ENCODE measurements at regions not wholly inside any gene's neighbourhood (a gene's known extent, or its start where the extent isn't known, plus 50 kb on each side); places are given as distances from the start of the nearest gene placed in this dataset.
"Not testable (repeated sequence)": the region's sequence is repeated elsewhere in the genome, so short reads cannot be mapped to it uniquely, and the experiment has no call there.

- no peak for DNase-seq (ENCODE audit: low read depth)
Observed at GRCh38 chr11:129699711-129700304, 115.8 kb upstream of the TMEM45B start.

- no peak for DNase-seq (ENCODE audit: low read depth)
Observed at GRCh38 chr11:129700701-129701100, 114.9 kb upstream of the TMEM45B start.

- no peak for DNase-seq (ENCODE audit: low read depth)
Observed at GRCh38 chr11:129701706-129702105, 113.9 kb upstream of the TMEM45B start.

GRCh38 chr11:129702410-129703398 is 112.9 kb upstream of the TMEM45B start:
- no peak for DNase-seq (ENCODE audit: low read depth)

- DNase-seq (ENCODE audit: low read depth): no peak
Observed at GRCh38 chr11:129703846-129704245, 111.8 kb upstream of the TMEM45B start.

- no peak for DNase-seq (ENCODE audit: low read depth)
Observed at GRCh38 chr11:129704831-129705230, 110.8 kb upstream of the TMEM45B start.

GRCh38 chr11:129705341-129705740 is 110.3 kb upstream of the TMEM45B start:
- DNase-seq (ENCODE audit: low read depth): no peak

- DNase-seq (ENCODE audit: low read depth): no peak
Observed at GRCh38 chr11:129705933-129706332, 109.7 kb upstream of the TMEM45B start.

- no peak for DNase-seq (ENCODE audit: low read depth)
Observed at GRCh38 chr11:129709801-129710398, 105.7 kb upstream of the TMEM45B start.

- no peak for DNase-seq (ENCODE audit: low read depth)
Observed at GRCh38 chr11:129710423-129710822, 105.2 kb upstream of the TMEM45B start.

GRCh38 chr11:129711760-129712159 is 103.9 kb upstream of the TMEM45B start:
- no peak for DNase-seq (ENCODE audit: low read depth)

GRCh38 chr11:129712486-129713240 is 103.0 kb upstream of the TMEM45B start:
- not testable (repeated sequence) for DNase-seq (ENCODE audit: low read depth)

- no peak for DNase-seq (ENCODE audit: low read depth)
Observed at GRCh38 chr11:129719037-129719436, 96.6 kb upstream of the TMEM45B start.

GRCh38 chr11:129720156-129720555 is 95.5 kb upstream of the TMEM45B start:
- no peak for DNase-seq (ENCODE audit: low read depth)

- DNase-seq (ENCODE audit: low read depth): no peak
Observed at GRCh38 chr11:129720994-129721393, 94.7 kb upstream of the TMEM45B start.

- no peak for DNase-seq (ENCODE audit: low read depth)
Observed at GRCh38 chr11:129721685-129722084, 94.0 kb upstream of the TMEM45B start.

GRCh38 chr11:129722529-129722928 is 93.1 kb upstream of the TMEM45B start:
- no peak for DNase-seq (ENCODE audit: low read depth)

- no peak for DNase-seq (ENCODE audit: low read depth)
Observed at GRCh38 chr11:129723146-129723760, 92.4 kb upstream of the TMEM45B start.

GRCh38 chr11:129723761-129724162 is 91.9 kb upstream of the TMEM45B start:
- DNase-seq (ENCODE audit: low read depth): no peak

GRCh38 chr11:129724866-129725265 is 90.8 kb upstream of the TMEM45B start:
- DNase-seq (ENCODE audit: low read depth): no peak

GRCh38 chr11:129726179-129726578 is 89.5 kb upstream of the TMEM45B start:
- no peak for DNase-seq (ENCODE audit: low read depth)

GRCh38 chr11:129728581-129728980 is 87.1 kb upstream of the TMEM45B start:
- no peak for DNase-seq (ENCODE audit: low read depth)

All from non-pigmented ciliary epithelial cell (primary cell).